Esophagus squamous epithelium (tissue), 5 donors: ENCODE measurements at regions not wholly inside any gene's neighbourhood (a gene's known extent, or its start where the extent isn't known, plus 50 kb on each side); places are given as distances from the start of the nearest gene placed in this dataset.

Experiments used
- DNase-seq: peaks from one replicate; lab custom pipeline; 2025; lab: John Stamatoyannopoulos, UW
- H3K27ac ChIP-seq, 4 donors: fragments of 200-600 bp; sonication (generic); one replicate each; pipeline ENCODE4 v1.5.1; 2016 to 2019; ENCODE audit warnings: mild to moderate bottlenecking in 1 of 4
- H3K27me3 ChIP-seq, 4 donors: fragments of 200-600 bp; sonication (generic); 1 replicate in 3 of 4; 2 replicates in 1 of 4; pipeline versions ENCODE4 v1.5.1 to v1.6.0; 2017 to 2021; ENCODE audit warnings: antibody characterized with exemption in 1 of 4
- H3K36me3 ChIP-seq, 3 donors: fragments of 200-600 bp; sonication (generic); one replicate each; pipeline ENCODE4 v1.5.1; 2016 to 2019
- H3K4me1 ChIP-seq, 3 donors: fragments of 200-600 bp; sonication (generic); one replicate each; pipeline ENCODE4 v1.5.1; 2017 to 2019
- H3K4me3 ChIP-seq, 4 donors: fragments of 200-600 bp; sonication (generic); 1 replicate in 3 of 4; 2 replicates in 1 of 4; pipeline ENCODE4 v1.5.1; 2016 to 2019; ENCODE audit warnings: mild to moderate bottlenecking in 2 of 4, moderate library complexity in 1 of 4
- H3K9me3 ChIP-seq, 3 donors: fragments of 200-600 bp; sonication (generic); one replicate each; pipeline ENCODE4 v1.5.1; 2016 to 2019
- POLR2A ChIP-seq, 4 donors: fragments of 450-650 bp; IDR thresholded peaks; one replicate each; pipeline ENCODE4 v1.6.1; 2017; ENCODE audit warnings: antibody characterized with exemption in 4 of 4, mild to moderate bottlenecking in 4 of 4, moderate library complexity in 3 of 4
- WGBS, 2 donors: methylation state at CpG; one replicate each; pipeline ENCODE4 v1.1.5; 2018; 5-methylcytosine and 5-hydroxymethylcytosine counted together
- intact Hi-C: fragments of 100-400 bp; cut with DNase I; formaldehyde crosslinking; loops from one replicate; pipeline ENCODE4 v1.15.0; 2022
- TF ChIP-seq, protein P1 (sequence below), 6 experiments: fragments of 450-650 bp in 4 of 6; fragments of 200-600 bp in 2 of 6; sonication (generic) in 2 of 6; IDR thresholded peaks; one replicate each; pipeline ENCODE4 v1.5.1; 2016 to 2019; ENCODE audit warnings: antibody characterized with exemption in 6 of 6, mild to moderate bottlenecking in 4 of 6, moderate library complexity in 4 of 6
- donor health status: DM: yes; HTN: yes; CAD: no.

DNA sequence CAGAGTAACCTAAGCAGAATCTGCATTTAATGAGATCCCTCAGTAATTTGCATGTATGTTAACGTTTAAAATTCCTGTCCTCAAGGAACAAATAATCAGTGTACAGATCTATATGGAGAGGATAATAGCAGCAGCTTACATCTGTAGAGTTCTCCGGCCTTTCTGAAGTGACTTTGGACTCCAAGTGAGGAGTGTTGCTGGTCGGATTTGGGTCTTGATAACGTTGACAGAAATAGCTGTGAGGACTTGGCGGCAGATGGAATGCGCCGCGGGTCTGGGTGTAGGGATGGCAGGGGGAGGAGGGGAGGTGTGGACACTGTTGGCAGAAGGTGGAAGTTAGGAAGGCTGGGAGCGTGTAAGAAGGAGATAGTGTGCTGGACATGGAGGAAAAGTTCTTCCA, 170.9 kb upstream of the GATA6 start:
- Histone ChIP-seq H3K36me3 (no peaks in the 10 kb centered on the region), H3K27me3 (peaks cover 0 to 6% (median 0%) of the 10 kb centered on the region in 4 donors), H3K27ac (no peak overlapping the region), H3K9me3 (no peaks in the 10 kb centered on the region), H3K4me3 (no peak overlapping the region), H3K4me1 (peaks cover 0 to 21% (median 0%) of the 10 kb centered on the region in 3 donors)
- WGBS, 2 donors = 83 to 84% methylated on average over 9 of the region's 9 CpGs
- DNase-seq = no peak
- TF ChIP-seq, protein P1, sequence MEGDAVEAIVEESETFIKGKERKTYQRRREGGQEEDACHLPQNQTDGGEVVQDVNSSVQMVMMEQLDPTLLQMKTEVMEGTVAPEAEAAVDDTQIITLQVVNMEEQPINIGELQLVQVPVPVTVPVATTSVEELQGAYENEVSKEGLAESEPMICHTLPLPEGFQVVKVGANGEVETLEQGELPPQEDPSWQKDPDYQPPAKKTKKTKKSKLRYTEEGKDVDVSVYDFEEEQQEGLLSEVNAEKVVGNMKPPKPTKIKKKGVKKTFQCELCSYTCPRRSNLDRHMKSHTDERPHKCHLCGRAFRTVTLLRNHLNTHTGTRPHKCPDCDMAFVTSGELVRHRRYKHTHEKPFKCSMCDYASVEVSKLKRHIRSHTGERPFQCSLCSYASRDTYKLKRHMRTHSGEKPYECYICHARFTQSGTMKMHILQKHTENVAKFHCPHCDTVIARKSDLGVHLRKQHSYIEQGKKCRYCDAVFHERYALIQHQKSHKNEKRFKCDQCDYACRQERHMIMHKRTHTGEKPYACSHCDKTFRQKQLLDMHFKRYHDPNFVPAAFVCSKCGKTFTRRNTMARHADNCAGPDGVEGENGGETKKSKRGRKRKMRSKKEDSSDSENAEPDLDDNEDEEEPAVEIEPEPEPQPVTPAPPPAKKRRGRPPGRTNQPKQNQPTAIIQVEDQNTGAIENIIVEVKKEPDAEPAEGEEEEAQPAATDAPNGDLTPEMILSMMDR (IDR thresholded peaks at IDR 0.05) = no peak
- no peak for TF ChIP-seq POLR2A (IDR thresholded peaks at IDR 0.05)
- intact Hi-C loops = no loop called here

DNA sequence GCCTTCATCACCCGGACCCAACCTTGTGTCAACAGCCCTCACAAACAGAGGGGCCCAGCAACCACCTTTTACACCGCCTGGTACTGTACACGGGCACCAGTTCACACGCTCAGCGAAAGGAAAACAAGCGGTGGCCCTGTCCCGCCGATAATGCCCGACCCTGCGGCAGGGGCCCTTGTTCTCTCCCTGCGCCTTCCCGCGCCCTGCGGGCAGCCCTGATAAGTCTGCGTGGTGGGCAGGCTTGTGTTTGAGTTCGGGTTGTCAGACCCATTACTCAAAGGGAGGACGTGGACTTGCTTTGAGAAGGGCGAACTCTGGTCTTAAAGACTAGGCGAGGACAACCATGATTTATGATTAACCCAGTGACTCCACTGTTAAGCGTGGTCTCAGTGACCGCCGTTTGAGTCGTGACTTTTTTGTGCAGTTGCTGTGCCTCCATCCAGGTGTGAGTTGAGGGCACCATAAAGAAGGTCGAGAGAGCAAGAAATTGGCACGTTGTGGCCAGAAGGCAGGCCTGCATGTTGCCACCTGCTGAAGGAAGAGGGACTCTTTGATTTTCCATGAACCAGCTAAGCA, 167.4 kb upstream of the GATA6 start:
- no peak for TF ChIP-seq POLR2A (IDR thresholded peaks at IDR 0.05)
- TF ChIP-seq, protein P1 (IDR thresholded peaks at IDR 0.05) = no peak
- no peaks in the 10 kb centered on the region for H3K9me3 ChIP-seq
- H3K27ac ChIP-seq = no peak overlapping the region
- no peaks in the 10 kb centered on the region for H3K27me3 ChIP-seq
- 75 to 80% methylated on average over 5 to 18 of the region's 25 CpGs for WGBS, 2 donors
- intact Hi-C loops = no loop called here
- no peak overlapping the region for H3K4me3 ChIP-seq
- peaks cover 0 to 9% (median 0%) of the 10 kb centered on the region in 3 donors for H3K4me1 ChIP-seq
- H3K36me3 ChIP-seq = no peaks in the 10 kb centered on the region
- DNase-seq = no peak

DNA sequence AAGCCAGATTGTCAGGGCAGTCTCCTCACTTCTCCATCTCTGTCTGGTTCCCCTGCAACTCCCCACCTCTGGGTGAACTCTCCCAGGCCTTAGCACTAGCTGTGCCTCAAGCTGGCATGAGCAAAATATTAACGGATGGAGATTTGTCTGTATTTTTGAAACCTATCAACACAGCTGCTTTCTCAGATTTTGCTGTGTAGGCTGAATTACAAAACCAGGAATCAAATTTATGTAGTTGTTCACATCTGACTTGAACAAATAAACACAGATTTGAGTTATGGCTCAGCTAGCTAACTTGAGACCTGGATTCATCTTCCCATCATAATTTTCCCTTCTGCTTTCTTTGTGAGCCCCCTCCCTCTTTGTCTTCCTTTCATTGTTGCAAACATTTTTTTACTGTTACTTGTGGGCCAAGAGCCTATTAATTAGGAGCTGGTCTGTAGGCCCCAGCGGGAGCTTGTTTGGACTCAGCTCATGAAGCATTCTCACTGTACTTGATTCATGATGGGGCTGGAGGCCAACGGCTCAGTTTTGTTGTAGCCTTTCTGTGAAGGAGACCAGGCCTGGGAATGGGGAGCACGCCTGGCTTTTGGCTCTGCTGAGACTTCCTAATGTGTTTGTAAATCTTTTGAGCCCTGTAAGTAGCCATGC, 164.1 kb upstream of the GATA6 start:
- WGBS, 2 donors = 40 to 54% methylated on average over 4 of the region's 4 CpGs
- Histone ChIP-seq H3K36me3 (no peaks in the 10 kb centered on the region), H3K27me3 (no peaks in the 10 kb centered on the region), H3K27ac (no peak overlapping the region), H3K9me3 (no peaks in the 10 kb centered on the region), H3K4me3 (no peak overlapping the region), H3K4me1 (no peaks in the 10 kb centered on the region)
- TF ChIP-seq POLR2A (IDR thresholded peaks at IDR 0.05) = no peak
- TF ChIP-seq, protein P1 (IDR thresholded peaks at IDR 0.05) = no peak
- intact Hi-C loops = no loop called here
- DNase-seq = no peak

DNA sequence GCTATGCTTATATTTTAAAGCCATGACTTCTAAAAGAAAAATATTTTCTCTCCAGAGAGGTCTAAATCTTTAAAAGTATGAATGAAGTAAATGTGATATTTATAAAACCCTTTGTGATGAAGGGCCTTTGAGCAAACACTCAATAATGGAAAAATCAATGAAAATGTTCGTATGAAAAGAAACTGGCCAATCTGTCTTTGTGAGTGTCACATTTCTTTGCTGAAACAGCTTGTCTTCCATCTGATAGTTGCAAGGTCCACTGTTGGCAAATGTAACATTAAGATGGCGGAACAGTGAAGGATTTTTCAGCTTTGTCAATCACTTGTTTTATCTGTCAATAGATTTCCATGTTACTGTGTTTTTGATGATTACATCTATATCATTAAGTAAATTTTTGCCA, 162.9 kb upstream of the GATA6 start:
- no peak overlapping the region for H3K27ac ChIP-seq
- H3K4me3 ChIP-seq = no peak overlapping the region
- no peak for DNase-seq
- no peaks in the 10 kb centered on the region for H3K4me1 ChIP-seq
- TF ChIP-seq POLR2A (IDR thresholded peaks at IDR 0.05) = no peak
- TF ChIP-seq, protein P1 (IDR thresholded peaks at IDR 0.05) = no peak
- H3K27me3 ChIP-seq = no peaks in the 10 kb centered on the region
- intact Hi-C loops = no loop called here
- WGBS, 2 donors = 83 to 84% methylated on average over 2 of the region's 2 CpGs
- no peaks in the 10 kb centered on the region for H3K9me3 ChIP-seq
- H3K36me3 ChIP-seq = no peaks in the 10 kb centered on the region

DNA sequence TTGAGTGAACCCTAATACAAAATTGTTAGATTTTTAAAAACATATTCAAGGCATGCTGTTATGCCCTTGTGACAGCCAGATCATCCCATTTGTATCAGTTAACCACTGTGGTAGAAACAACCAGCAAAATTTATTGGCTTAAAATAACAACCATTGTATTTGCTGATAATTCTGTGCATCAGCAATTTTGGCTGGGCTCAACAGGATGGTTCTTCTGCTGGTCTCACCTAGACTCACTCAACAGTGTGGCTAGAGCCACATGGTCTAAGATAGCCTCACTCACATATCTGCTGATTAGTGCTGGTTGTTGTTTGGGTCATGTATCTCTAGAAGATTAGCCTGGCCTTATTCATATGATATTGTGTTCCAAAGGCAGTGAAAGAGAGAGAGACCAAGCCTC, 160.1 kb upstream of the GATA6 start:
- no peak overlapping the region for H3K4me3 ChIP-seq

More for the DNA sequence above, 160.1 kb upstream of the GATA6 start:
- no peaks in the 10 kb centered on the region for H3K4me1 ChIP-seq
- TF ChIP-seq, protein P1 (IDR thresholded peaks at IDR 0.05) = no peak
- TF ChIP-seq POLR2A (IDR thresholded peaks at IDR 0.05) = no peak
- peaks cover 0 to 5% (median 0%) of the 10 kb centered on the region in 3 donors for H3K9me3 ChIP-seq
- no peaks in the 10 kb centered on the region for H3K36me3 ChIP-seq
- no peaks in the 10 kb centered on the region for H3K27me3 ChIP-seq
- no peak for DNase-seq
- no peak overlapping the region for H3K27ac ChIP-seq
- intact Hi-C loops = no loop called here
